ENCODE measurements at regions not wholly inside any gene's neighbourhood (a gene's known extent, or its start where the extent isn't known, plus 50 kb on each side); places are given as distances from the start of the nearest gene placed in this dataset.

DNA sequence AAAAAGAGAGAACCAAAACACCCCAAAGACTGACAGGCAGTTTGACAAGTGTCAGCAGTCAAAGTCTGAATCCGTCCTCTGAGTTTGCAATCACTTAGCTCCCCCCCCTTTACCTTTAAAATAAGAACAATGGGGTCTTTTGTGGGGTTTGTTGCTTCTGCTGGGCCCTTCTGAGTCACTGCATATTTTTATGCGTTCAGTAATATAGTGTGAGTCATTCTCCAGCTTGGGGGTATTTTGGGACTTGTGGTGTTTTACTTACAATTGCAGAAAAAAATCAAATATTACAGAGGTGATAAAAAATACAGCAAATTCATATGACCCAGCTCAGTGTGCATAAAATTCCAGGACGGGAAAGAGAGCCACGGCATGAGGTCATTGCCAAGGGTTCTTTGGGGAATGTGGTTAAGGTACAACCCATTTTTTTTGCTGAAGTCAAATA is 120.1 kb downstream of the CYLD start:
- FAIRE-seq (no peak), DNase-seq (peak in 1 of 2 donors; percentile 14)
- Histone ChIP-seq H3K4me3 (ENCODE audit: low read depth in 1 of 3, low read length in 3 of 3) (no peak overlapping the region), H3K36me3 (ENCODE audit: control insufficient read depth in 3 of 3, insufficient read depth in 2 of 3, low read depth in 1 of 3, low read length in 3 of 3) (no peaks in the 10 kb centered on the region), H3K27me3 (ENCODE audit: control insufficient read depth in 3 of 3, insufficient read depth in 3 of 3, low read length in 3 of 3) (peaks cover 0 to 3% (median 0%) of the 10 kb centered on the region in 3 donors), H3K27ac (ENCODE audit: low read depth in 1 of 3, low read length in 2 of 3) (no peak overlapping the region), H3K9me3 (ENCODE audit: control insufficient read depth in 2 of 2, insufficient read depth in 1 of 2, low read depth in 1 of 2, low read length in 1 of 2) (no peaks in the 10 kb centered on the region), H3K4me1 (ENCODE audit: control insufficient read depth in 3 of 3, insufficient read depth in 2 of 3, low read depth in 1 of 3, low read length in 2 of 3) (peaks cover 0 to 11% (median 0%) of the 10 kb centered on the region in 3 donors)
- 56 to 71% (median 67%) methylated on average over 4 of the region's 4 CpGs for WGBS, 3 donors

DNA sequence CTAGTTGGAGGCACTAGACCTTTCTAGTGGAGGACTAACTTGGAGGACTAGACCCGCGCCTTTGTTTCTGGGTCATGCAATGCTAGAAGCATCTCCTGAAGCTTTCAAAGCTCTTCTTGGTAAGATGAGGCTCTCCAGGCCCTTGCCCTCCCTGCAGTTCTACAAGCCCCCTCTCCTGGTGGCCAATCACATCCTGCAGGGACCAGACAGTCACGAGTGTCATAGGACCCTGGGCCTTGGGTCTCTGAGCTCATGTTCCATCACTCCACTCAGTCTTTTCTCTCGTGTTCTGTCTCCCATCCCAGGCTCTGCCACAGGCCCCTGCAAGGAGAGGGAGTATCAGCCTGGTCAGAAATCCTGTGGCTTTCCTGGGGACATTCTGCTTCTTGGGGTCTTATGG is 119.6 kb downstream of the CYLD start:
- 88 to 92% (median 89%) methylated on average over 4 of the region's 4 CpGs for WGBS, 3 donors
- Histone ChIP-seq H3K4me3 (ENCODE audit: low read depth in 1 of 3, low read length in 3 of 3) (no peak overlapping the region), H3K27ac (ENCODE audit: low read depth in 1 of 3, low read length in 2 of 3) (no peak overlapping the region), H3K4me1 (ENCODE audit: control insufficient read depth in 3 of 3, insufficient read depth in 2 of 3, low read depth in 1 of 3, low read length in 2 of 3) (peaks cover 0 to 11% (median 0%) of the 10 kb centered on the region in 3 donors), H3K27me3 (ENCODE audit: control insufficient read depth in 3 of 3, insufficient read depth in 3 of 3, low read length in 3 of 3) (peaks cover 0 to 3% (median 0%) of the 10 kb centered on the region in 3 donors), H3K9me3 (ENCODE audit: control insufficient read depth in 2 of 2, insufficient read depth in 1 of 2, low read depth in 1 of 2, low read length in 1 of 2) (peaks cover 0 to 4% of the 10 kb centered on the region in 2 donors), H3K36me3 (ENCODE audit: control insufficient read depth in 3 of 3, insufficient read depth in 2 of 3, low read depth in 1 of 3, low read length in 3 of 3) (no peaks in the 10 kb centered on the region)
- no peak for FAIRE-seq
- DNase-seq = no peak

DNA sequence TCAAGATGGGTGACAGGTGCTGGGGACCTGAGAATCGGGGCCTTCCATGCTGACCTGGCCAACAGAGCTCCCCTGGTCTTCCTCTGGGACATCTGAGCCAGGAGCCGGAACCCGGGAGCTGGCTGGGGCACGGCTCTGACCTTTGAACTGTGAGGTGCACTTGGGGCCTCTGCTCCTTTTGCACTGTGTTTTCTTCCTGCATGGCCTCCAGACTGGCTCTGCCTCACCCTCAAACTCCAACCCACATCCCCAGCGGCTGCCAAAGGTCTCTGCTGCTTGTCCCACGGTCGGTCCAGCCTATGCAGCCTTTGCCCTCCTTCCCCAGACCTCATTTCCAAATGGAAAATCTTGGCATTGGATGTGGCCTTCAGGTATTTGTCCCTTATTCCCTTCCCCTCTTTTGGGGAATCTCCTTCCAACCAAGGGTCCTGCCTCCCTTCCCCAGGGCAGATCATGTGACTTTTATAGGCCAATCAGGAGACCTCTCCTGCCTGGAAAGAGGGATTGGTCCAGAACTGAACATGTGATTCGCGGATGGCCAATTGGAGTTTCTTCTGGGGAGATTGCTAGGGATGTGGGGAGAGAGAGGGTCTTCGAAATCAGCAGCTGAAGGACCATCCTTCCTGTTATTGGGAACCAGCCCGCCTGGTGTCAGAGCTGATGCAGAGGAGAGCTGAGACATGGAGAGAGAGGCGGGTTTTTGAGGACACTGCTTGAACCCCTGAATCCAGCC is 117.9 kb downstream of the CYLD start:
- no peaks in the 10 kb centered on the region for H3K36me3 ChIP-seq (ENCODE audit: control insufficient read depth in 3 of 3, insufficient read depth in 2 of 3, low read depth in 1 of 3, low read length in 3 of 3)
- H3K27me3 ChIP-seq (ENCODE audit: control insufficient read depth in 3 of 3, insufficient read depth in 3 of 3, low read length in 3 of 3) = peaks cover 0 to 3% (median 0%) of the 10 kb centered on the region in 3 donors
- peak; percentile 78 to 80 for DNase-seq
- no peak overlapping the region for H3K4me3 ChIP-seq (ENCODE audit: low read depth in 1 of 3, low read length in 3 of 3)
- peaks cover 0 to 11% (median 0%) of the 10 kb centered on the region in 3 donors for H3K4me1 ChIP-seq (ENCODE audit: control insufficient read depth in 3 of 3, insufficient read depth in 2 of 3, low read depth in 1 of 3, low read length in 2 of 3)
- peaks cover 0 to 4% of the 10 kb centered on the region in 2 donors for H3K9me3 ChIP-seq (ENCODE audit: control insufficient read depth in 2 of 2, insufficient read depth in 1 of 2, low read depth in 1 of 2, low read length in 1 of 2)
- FAIRE-seq = no peak
- 49 to 71% (median 71%) methylated on average over 12 of the region's 12 CpGs for WGBS, 3 donors
- peak overlapping the region in 1 of 3 donors; percentile 38 for H3K27ac ChIP-seq (ENCODE audit: low read depth in 1 of 3, low read length in 2 of 3)

DNA sequence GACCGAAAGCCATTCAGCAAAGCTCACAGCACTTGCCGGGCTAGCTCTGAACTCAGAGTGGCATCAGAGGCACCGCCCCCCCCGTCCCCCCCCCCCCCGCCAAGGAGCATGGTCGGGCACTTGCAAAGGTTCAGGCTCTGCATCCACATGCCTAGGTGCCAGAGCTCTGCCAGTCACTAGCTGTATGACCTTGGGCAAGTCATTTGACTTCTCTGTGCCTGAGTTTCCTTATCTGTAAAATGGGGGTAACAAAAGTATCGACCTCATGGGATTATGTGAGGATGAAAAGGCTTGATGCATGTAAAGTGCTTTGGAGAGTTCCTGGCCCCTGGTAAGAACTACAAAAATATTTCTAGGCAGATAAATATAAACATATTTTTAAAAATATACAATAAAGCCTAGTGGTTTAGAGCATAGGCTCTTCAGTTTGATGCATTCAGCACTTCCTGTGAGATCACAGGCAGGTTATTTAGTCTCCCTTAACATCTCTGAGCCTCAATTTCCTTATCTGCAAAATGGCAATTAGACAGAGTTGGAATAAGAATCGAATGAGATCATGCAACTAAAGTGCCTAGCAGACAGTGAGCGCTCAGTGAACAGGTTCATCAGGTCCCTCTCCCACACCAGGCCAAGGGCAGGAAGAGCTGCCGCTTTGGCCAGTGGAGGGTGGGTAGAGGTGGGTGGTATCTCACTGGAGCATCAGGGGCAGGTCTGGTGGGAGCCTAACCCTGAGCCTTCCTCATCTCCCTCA is 117.2 kb downstream of the CYLD start:
- Histone ChIP-seq H3K4me3 (ENCODE audit: low read depth in 1 of 3, low read length in 3 of 3) (no peak overlapping the region), H3K36me3 (ENCODE audit: control insufficient read depth in 3 of 3, insufficient read depth in 2 of 3, low read depth in 1 of 3, low read length in 3 of 3) (no peaks in the 10 kb centered on the region), H3K4me1 (ENCODE audit: control insufficient read depth in 3 of 3, insufficient read depth in 2 of 3, low read depth in 1 of 3, low read length in 2 of 3) (peaks cover 0 to 11% (median 0%) of the 10 kb centered on the region in 3 donors), H3K9me3 (ENCODE audit: control insufficient read depth in 2 of 2, insufficient read depth in 1 of 2, low read depth in 1 of 2, low read length in 1 of 2) (peaks cover 0 to 4% of the 10 kb centered on the region in 2 donors), H3K27ac (ENCODE audit: low read depth in 1 of 3, low read length in 2 of 3) (no peak overlapping the region), H3K27me3 (ENCODE audit: control insufficient read depth in 3 of 3, insufficient read depth in 3 of 3, low read length in 3 of 3) (peaks cover 0 to 3% (median 0%) of the 10 kb centered on the region in 3 donors)
- DNase-seq (no peak), FAIRE-seq (no peak)
- WGBS, 3 donors = 55 to 80% (median 76%) methylated on average over 8 to 10 of the region's 10 CpGs

DNA sequence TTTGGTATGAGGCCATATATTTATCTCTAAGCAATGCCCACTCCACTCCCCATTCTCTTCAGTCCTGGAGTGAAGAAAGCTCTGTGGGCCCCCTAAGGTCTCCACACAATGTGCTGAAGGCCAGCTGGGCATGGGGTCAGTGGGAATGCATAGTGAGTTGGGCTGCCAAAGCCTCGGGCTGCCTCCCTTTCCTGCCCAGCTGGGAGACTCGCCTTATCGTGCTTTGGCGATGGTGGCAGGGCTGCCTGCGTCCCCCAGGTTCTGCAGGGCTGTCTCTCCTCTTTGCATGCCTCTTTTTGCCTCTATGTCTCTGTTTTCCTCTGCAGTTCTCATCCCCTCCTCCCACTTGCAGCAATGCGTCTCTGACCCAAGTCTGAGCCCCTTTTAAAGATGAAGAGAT is 116.5 kb downstream of the CYLD start:
- DNase-seq (no peak), FAIRE-seq (no peak)
- no peaks in the 10 kb centered on the region for H3K27me3 ChIP-seq (ENCODE audit: control insufficient read depth in 3 of 3, insufficient read depth in 3 of 3, low read length in 3 of 3)
- H3K4me3 ChIP-seq (ENCODE audit: low read depth in 1 of 3, low read length in 3 of 3) = no peak overlapping the region
- peaks cover 0 to 11% (median 0%) of the 10 kb centered on the region in 3 donors for H3K4me1 ChIP-seq (ENCODE audit: control insufficient read depth in 3 of 3, insufficient read depth in 2 of 3, low read depth in 1 of 3, low read length in 2 of 3)
- no peaks in the 10 kb centered on the region for H3K36me3 ChIP-seq (ENCODE audit: control insufficient read depth in 3 of 3, insufficient read depth in 2 of 3, low read depth in 1 of 3, low read length in 3 of 3)
- 83 to 86% (median 85%) methylated on average over 6 of the region's 6 CpGs for WGBS, 3 donors
- peaks cover 0 to 4% of the 10 kb centered on the region in 2 donors for H3K9me3 ChIP-seq (ENCODE audit: control insufficient read depth in 2 of 2, insufficient read depth in 1 of 2, low read depth in 1 of 2, low read length in 1 of 2)
- H3K27ac ChIP-seq (ENCODE audit: low read depth in 1 of 3, low read length in 2 of 3) = no peak overlapping the region

DNA sequence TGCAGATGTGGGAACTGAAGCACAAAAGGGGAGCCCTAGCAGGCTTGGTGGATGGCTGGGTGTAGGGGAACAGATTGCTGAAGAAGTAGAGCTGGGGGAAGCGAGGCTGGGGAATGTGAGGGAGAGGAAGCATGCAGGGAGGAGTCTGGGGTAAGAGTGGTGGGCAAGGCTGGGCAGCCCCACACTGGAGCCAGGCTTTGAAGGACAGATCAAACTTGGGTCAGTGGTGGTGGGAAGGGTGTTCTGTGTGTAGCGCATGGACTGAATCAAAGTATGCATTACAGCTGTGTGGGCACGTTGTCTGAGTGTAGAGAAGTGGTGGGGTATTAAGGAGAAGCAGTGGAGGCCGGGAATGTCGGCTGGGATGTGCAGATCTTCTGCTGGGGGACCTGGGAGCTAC is 116.0 kb downstream of the CYLD start:
- 89 to 91% (median 89%) methylated on average over 5 of the region's 5 CpGs for WGBS, 3 donors
- Histone ChIP-seq H3K9me3 (ENCODE audit: control insufficient read depth in 2 of 2, insufficient read depth in 1 of 2, low read depth in 1 of 2, low read length in 1 of 2) (peaks cover 0 to 4% of the 10 kb centered on the region in 2 donors), H3K4me3 (ENCODE audit: low read depth in 1 of 3, low read length in 3 of 3) (no peak overlapping the region), H3K4me1 (ENCODE audit: control insufficient read depth in 3 of 3, insufficient read depth in 2 of 3, low read depth in 1 of 3, low read length in 2 of 3) (peaks cover 0 to 11% (median 0%) of the 10 kb centered on the region in 3 donors), H3K27me3 (ENCODE audit: control insufficient read depth in 3 of 3, insufficient read depth in 3 of 3, low read length in 3 of 3) (no peaks in the 10 kb centered on the region), H3K27ac (ENCODE audit: low read depth in 1 of 3, low read length in 2 of 3) (no peak overlapping the region), H3K36me3 (ENCODE audit: control insufficient read depth in 3 of 3, insufficient read depth in 2 of 3, low read depth in 1 of 3, low read length in 3 of 3) (no peaks in the 10 kb centered on the region)
- FAIRE-seq (no peak), DNase-seq (no peak)

DNA sequence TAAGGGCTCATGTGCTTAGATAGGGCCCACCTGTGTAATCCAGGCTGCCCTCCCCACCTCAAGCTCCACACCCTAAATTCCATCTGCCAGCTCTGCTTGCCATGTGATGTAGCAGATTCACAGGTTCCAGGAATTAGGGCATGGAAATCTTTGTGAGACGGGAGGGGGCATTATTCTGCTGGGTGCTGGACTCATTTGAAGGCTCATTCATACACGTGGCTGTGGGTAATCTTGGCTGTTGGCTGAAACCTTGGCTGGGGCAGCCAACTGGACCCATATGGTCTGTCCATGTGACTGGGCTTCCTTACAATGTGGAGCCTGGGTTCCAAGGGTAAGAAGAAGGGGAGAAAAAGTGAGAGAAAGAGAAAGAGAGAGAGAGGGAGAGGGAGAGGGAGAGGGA is 115.1 kb downstream of the CYLD start:
- no peaks in the 10 kb centered on the region for H3K36me3 ChIP-seq (ENCODE audit: control insufficient read depth in 3 of 3, insufficient read depth in 2 of 3, low read depth in 1 of 3, low read length in 3 of 3)
- DNase-seq (no peak), FAIRE-seq (no peak)
- H3K27me3 ChIP-seq (ENCODE audit: control insufficient read depth in 3 of 3, insufficient read depth in 3 of 3, low read length in 3 of 3) = no peaks in the 10 kb centered on the region
- no peak overlapping the region for H3K4me3 ChIP-seq (ENCODE audit: low read depth in 1 of 3, low read length in 3 of 3)
- peaks cover 0 to 4% of the 10 kb centered on the region in 2 donors for H3K9me3 ChIP-seq (ENCODE audit: control insufficient read depth in 2 of 2, insufficient read depth in 1 of 2, low read depth in 1 of 2, low read length in 1 of 2)
- 33 to 57% (median 38%) methylated on average over 2 of the region's 2 CpGs for WGBS, 3 donors
- no peak overlapping the region for H3K27ac ChIP-seq (ENCODE audit: low read depth in 1 of 3, low read length in 2 of 3)
- peaks cover 0 to 11% (median 0%) of the 10 kb centered on the region in 3 donors for H3K4me1 ChIP-seq (ENCODE audit: control insufficient read depth in 3 of 3, insufficient read depth in 2 of 3, low read depth in 1 of 3, low read length in 2 of 3)

DNA sequence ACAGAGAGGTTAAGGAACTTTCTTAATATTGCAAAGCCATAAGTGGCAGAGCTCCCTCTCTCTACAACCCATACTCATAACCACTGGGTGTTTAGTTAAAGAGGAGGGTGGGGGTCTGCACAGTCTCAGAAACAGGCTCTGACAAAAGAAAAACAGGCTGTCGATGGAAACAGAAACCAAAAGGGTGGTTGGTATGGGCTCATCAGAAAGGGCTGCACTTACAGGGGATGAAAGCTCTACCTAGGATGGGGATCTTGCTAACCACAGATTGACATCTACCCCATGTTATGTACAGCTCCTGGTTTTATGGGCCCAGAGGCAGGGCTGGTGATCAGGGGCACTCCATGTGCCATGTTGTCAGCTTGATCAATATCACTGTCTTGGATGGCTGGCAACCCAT is 111.4 kb downstream of the CYLD start:
- FAIRE-seq (no peak), DNase-seq (no peak)
- no peak overlapping the region for H3K4me3 ChIP-seq (ENCODE audit: low read depth in 1 of 3, low read length in 3 of 3)
- H3K4me1 ChIP-seq (ENCODE audit: control insufficient read depth in 3 of 3, insufficient read depth in 2 of 3, low read depth in 1 of 3, low read length in 2 of 3) = no peaks in the 10 kb centered on the region
- no peaks in the 10 kb centered on the region for H3K36me3 ChIP-seq (ENCODE audit: control insufficient read depth in 3 of 3, insufficient read depth in 2 of 3, low read depth in 1 of 3, low read length in 3 of 3)
- H3K27ac ChIP-seq (ENCODE audit: low read depth in 1 of 3, low read length in 2 of 3) = no peak overlapping the region
- H3K9me3 ChIP-seq (ENCODE audit: control insufficient read depth in 2 of 2, insufficient read depth in 1 of 2, low read depth in 1 of 2, low read length in 1 of 2) = peaks cover 0 to 4% of the 10 kb centered on the region in 2 donors
- peaks cover 0 to 2% (median 0%) of the 10 kb centered on the region in 3 donors for H3K27me3 ChIP-seq (ENCODE audit: control insufficient read depth in 3 of 3, insufficient read depth in 3 of 3, low read length in 3 of 3)
- 67 to 84% (median 73%) methylated on average over 1 of the region's 1 CpG for WGBS, 3 donors

Data from small intestine (tissue), 7 donors.